Right ventricle myocardium superior (tissue), 1 donor: ENCODE measurements at regions not wholly inside any gene's neighbourhood (a gene's known extent, or its start where the extent isn't known, plus 50 kb on each side); places are given as distances from the start of the nearest gene placed in this dataset.
"Not testable (repeated sequence)": the region's sequence is repeated elsewhere in the genome, so short reads cannot be mapped to it uniquely, and the experiment has no call there.

Source experiments
- ATAC-seq: fragments of 200-7000 bp; cut with Tn5 transposase; one replicate; pipeline ENCODE4 v1.9.1; 2020; ENCODE audit warnings: mild to moderate bottlenecking; ENCODE audit not compliant: poor library complexity
- DNase-seq: peaks from one replicate; pipeline ENCODE4 v3.0.0-alpha.2; 2020
- intact Hi-C: fragments of 100-400 bp; cut with DNase I; formaldehyde crosslinking; loops from one replicate; pipeline ENCODE4 v1.11.2; 2022
- donor health status: DM: no; HTN: yes; CAD: no; lungs with severe emphysema.

DNA sequence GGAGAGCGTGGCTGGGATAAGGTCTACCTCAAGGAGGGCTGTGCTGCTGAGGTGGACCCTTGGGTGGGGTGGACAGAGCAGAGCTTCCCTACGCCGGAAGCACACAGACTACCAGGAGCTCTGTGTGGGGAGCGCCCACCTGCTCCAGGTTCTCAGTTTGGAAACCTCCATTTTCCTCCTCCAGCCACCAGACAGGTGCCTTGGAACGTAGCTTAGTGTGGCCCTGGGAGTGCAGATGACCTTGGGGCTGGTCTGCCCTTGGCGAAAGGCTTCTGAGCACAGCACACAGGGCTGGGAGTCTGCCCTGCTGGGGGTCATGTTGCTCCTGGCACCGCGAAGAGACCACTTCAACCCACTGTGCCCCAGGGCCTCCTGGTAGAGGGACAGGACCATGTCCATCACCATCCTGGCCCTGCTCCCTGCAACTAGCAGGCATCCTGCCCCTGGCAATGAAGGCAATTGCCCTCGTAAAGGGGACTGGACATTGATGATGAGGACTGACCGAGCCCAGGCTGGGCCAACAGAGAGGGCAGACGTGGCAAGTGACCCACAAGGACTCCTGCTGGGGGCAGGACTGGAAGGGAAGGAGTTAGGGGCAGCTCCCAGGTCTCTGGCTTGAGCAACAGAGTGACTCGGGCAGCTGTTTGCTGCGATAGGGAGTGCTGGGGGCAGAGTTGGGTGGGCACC, 214.7 kb downstream of the CYP26B1 start:
- ATAC-seq: no peak
- no peak for DNase-seq
- intact Hi-C loops: no loop called here

DNA sequence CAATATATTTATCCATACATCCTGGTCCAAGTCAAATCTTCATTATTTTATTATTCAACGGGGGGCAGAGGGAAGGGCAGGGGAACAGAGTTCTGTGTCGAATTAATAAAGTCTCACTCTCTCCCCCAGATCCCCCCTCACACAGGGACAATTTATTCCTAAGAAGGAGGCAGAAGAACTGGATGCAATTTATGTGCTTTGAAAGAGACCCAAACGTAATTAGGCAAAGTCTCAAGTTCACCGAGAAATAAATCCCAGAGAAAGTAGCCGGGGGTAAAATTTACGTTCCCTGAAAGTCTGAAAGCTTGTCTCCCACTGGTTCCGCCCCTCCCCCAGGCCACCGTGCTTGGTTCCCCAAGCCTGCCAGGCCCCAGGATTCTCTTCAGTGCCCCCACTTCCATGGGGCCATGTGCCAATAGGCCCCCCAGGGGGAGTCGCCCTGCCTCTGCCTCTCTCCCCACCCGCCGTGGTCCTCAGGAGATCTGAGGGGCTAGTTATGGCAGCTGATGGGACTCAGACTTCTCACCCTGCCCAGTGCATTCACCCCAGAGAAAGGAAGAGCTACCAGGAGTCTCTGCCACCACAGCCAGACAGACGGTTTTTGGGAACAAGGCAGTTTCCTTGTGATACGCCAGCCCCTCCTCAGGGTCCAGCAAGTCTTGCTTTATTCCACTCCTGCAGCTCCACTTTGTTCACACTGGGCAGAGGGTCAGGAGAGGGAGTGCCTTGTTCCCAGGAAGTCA, 215.5 kb downstream of the CYP26B1 start:
- ATAC-seq (no peak), DNase-seq (no peak)
- intact Hi-C loops: no loop called here

GRCh38 chr2:71930049-71930681, 217.5 kb downstream of the CYP26B1 start:
- DNase-seq (no peak), ATAC-seq (no peak)
- intact Hi-C loops: no loop called here

DNA sequence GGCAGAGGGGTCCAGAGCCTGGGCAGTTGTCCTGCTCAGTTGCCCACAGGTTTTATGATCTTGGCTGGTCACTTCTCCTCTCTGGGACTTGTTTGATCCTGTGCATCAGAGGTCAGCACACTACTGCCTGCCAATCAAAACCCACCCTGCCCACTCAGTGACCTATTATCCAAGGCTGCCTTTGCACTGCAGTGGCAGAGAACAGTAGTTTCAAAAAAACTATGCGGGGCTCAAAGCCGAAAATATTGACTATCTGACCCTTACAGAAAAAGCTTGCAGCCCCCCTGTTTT, 218.2 kb downstream of the CYP26B1 start:
- intact Hi-C loops: loop anchor here (10.0 kb wide), 1 partner anchor 815 kb away; no protein-coding TSS in a partner anchor
- DNase-seq (no peak), ATAC-seq (no peak)

- ATAC-seq: no peak
- no peak for DNase-seq
- intact Hi-C loops: loop anchor here (10.0 kb wide), 1 partner anchor 816 kb away; no protein-coding TSS in a partner anchor
These were observed 218.8 kb downstream of the CYP26B1 start for GRCh38 chr2:71928734-71929481.

DNA sequence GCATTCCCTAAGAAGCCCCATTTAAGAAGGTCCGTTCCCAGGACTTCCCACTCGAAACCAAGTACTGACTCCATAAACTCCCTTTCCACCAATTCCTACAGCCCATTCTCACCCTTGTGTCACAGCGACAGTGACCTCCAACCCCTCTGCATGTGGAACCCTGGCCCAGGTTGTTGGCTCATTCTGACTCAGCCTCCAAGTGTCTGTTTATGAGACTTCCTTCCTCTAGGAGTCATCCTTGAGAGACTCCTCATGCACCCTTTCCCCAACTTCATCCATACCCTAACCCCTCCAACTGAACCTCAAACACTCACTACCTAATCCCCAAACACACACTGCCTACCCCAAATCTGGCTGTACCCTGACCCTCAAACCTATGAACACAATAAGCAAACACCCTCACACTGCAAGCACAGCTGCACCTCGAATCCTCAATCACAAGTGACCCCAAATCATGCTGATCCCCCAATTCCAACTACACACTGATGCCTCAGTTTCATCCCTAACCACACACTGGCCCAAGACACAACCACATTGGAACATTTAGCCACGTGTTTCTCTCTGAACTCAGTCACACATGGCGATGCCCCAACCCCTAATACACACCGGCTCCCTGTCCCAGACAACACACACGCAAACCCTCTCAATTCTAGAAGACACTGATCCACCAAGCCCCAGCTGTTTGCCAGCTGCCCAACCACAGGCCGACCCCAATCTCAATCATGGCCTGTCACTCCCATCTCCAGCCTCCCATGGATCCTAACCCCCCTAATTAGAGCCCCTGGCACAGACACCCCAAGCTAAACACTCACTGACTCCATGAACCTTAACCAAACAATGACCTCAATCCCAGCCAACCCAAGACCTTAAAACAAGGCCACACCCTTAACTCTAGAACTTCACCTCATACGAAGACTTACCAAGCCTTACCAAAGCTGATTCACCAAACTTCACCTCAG, 219.6 kb downstream of the CYP26B1 start:
- DNase-seq (no peak), ATAC-seq (no peak)
- intact Hi-C loops: loop anchor here (10.0 kb wide), 1 partner anchor 817 kb away; no protein-coding TSS in a partner anchor

- intact Hi-C loops: loop anchor here (10.0 kb wide), 1 partner anchor 818 kb away; no protein-coding TSS in a partner anchor
- DNase-seq (no peak), ATAC-seq (no peak)
These were observed 220.5 kb downstream of the CYP26B1 start for GRCh38 chr2:71926876-71927756.

GRCh38 chr2:71926089-71926447, 221.6 kb downstream of the CYP26B1 start:
- DNase-seq: peak; percentile 30
- intact Hi-C loops: loop anchor here (10.0 kb wide), 1 partner anchor 819 kb away; no protein-coding TSS in a partner anchor
- ATAC-seq: no peak

GRCh38 chr2:71925268-71926088, 222.2 kb downstream of the CYP26B1 start:
- intact Hi-C loops: loop anchor here (10.0 kb wide), 1 partner anchor 819 kb away; no protein-coding TSS in a partner anchor
- DNase-seq (peak; percentile 30), ATAC-seq (no peak)

DNA sequence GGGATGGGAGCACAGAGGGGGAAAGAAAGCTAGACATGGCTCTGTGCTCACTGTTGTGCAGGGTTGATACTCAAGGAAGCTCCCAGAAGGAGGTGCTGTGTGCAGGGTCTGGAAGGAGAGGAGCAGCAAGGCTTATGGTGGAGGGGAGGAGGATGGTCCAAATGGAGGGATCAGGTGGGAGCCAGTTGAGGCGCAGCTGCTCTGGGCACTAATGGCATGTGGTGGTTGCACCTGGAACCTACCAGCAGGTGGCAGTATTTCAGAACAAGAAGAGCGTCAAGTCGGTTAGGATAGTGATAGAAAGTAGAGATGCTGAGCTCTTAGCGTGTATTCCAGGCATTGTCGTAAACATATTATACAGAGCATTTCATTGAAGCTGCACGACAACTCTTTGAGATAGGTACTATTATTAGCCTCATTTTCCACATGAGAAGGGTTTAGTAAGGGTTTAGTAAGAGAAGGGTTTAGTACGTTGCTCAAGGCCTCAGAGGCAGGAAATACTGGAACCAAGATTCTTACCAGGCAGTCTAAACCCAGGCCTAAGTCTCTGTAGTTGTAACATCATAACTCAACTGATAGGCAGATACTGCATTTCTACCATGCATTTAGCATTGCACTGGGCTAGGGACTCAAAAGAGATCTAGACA, 223.7 kb downstream of the CYP26B1 start:
- DNase-seq (peak; percentile 68), ATAC-seq (peak; percentile 89)
- intact Hi-C loops: loop anchor here (5.0 to 10.0 kb wide), 4 partner anchors 228 to 821 kb away; no protein-coding TSS in a partner anchor

DNA sequence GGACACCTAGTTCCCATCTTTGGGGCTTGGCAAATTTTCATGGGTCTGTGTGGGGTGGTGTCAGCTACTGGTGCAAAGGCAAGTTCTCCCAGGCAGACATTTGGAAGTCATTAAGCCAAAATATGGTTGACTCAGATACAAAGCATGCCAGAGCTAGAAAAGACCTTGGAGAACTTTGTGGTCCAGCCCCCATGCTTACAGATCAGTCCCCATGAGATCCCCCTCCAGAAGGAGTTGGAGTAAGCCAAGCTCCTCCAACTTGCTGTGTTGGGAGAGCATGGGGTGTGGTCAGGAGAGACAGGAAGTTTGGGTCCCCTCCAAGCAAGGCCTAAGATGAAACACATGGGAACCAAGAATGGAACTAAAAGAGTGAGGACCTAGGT, 224.5 kb downstream of the CYP26B1 start:
- DNase-seq (no peak), ATAC-seq (peak; percentile 46)
- intact Hi-C loops: loop anchor here (5.0 to 10.0 kb wide), 4 partner anchors 229 to 822 kb away; no protein-coding TSS in a partner anchor

DNA sequence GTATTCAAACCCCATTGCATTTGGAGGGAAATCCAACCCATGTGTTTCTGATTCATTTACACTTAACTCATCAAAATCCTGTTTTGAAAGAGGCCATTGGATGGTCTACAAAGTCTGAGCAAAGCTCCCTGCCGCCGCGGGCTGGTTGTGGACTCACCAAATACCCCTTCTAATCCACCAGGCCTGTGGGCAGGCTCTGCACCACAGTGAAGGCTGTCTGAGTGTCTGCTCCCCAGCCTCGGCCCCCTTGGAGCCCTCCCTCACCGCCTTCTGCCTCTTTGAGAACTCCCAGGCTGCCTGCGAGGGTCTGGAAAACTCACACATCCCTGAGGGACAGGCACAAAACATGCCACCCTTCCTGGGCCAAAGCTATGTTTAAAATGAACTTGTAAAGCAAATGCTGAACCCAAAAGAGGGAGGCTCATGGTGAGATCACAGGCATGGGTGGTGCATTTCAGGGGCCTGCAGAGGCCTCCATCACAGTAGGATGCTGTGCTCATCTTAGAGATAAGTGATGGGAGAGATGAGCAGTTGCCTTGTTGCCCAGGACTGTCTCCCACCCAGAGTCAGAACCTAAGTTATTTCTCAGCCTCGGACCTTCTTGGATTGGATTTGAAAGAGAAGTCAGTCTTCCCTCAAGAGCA, 225.0 kb downstream of the CYP26B1 start:
- DNase-seq: no peak
- intact Hi-C loops: loop anchor here (5.0 to 10.0 kb wide), 4 partner anchors 230 to 822 kb away; no protein-coding TSS in a partner anchor
- no peak for ATAC-seq

DNA sequence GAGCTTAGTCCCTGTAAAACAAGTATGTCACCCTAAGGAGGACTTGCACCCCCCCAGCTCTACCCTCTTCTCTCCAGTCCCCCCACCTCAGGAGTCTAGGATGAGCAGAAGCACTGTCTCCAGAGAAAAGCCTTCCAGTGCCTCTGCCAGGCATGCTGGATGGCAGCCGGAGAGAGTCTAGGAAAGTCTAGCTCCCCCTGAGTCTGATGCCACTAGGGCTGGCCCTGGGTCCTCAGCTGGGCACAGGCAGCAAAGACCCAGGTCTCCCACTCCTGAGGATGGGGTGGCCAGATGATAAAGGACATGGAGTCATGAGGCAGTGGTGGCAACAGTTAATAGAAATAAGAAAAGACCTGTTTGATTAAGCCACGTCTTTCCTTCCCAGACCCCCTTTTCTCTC, 225.6 kb downstream of the CYP26B1 start:
- no peak for DNase-seq
- no peak for ATAC-seq
- intact Hi-C loops: loop anchor here (5.0 to 10.0 kb wide), 4 partner anchors 230 to 823 kb away; no protein-coding TSS in a partner anchor

GRCh38 chr2:71920819-71921218, 226.8 kb downstream of the CYP26B1 start:
- intact Hi-C loops: loop anchor here (5.0 to 10.0 kb wide), 4 partner anchors 231 to 824 kb away; no protein-coding TSS in a partner anchor
- not testable (repeated sequence) for ATAC-seq, DNase-seq

- no peak for DNase-seq
- ATAC-seq: no peak
These were observed 228.0 kb downstream of the CYP26B1 start for GRCh38 chr2:71919708-71920107.

More at GRCh38 chr2:71919708-71920107, 228.0 kb downstream of the CYP26B1 start:
- intact Hi-C loops: loop anchor here (5.0 to 10.0 kb wide), 4 partner anchors 233 to 825 kb away; no protein-coding TSS in a partner anchor
